Ovary (tissue), 3 donors: ENCODE measurements at regions not wholly inside any gene's neighbourhood (a gene's known extent, or its start where the extent isn't known, plus 50 kb on each side); places are given as distances from the start of the nearest gene placed in this dataset.

Source experiments
- EP300 ChIP-seq: sonication (generic); formaldehyde crosslinking; IDR thresholded peaks from one replicate; pipeline ENCODE4 v1.6.1; 2017; ENCODE audit warnings: antibody characterized with exemption
- TF ChIP-seq, protein P1 (sequence below), 3 donors: fragments of 450-650 bp in 2 of 3; fragments of 200-600 bp in 1 of 3; IDR thresholded peaks; one replicate each; pipeline versions ENCODE4 v1.5.1 to v1.8.0; 2016 to 2022; ENCODE audit warnings: antibody characterized with exemption in 3 of 3, mild to moderate bottlenecking in 1 of 3
- donor health status: DM: no; HTN: no; CAD: no.

GRCh38 chr7:97377713-97378112, 260.2 kb downstream of the SDHAF3 start:
- TF ChIP-seq, protein P1, sequence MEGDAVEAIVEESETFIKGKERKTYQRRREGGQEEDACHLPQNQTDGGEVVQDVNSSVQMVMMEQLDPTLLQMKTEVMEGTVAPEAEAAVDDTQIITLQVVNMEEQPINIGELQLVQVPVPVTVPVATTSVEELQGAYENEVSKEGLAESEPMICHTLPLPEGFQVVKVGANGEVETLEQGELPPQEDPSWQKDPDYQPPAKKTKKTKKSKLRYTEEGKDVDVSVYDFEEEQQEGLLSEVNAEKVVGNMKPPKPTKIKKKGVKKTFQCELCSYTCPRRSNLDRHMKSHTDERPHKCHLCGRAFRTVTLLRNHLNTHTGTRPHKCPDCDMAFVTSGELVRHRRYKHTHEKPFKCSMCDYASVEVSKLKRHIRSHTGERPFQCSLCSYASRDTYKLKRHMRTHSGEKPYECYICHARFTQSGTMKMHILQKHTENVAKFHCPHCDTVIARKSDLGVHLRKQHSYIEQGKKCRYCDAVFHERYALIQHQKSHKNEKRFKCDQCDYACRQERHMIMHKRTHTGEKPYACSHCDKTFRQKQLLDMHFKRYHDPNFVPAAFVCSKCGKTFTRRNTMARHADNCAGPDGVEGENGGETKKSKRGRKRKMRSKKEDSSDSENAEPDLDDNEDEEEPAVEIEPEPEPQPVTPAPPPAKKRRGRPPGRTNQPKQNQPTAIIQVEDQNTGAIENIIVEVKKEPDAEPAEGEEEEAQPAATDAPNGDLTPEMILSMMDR (IDR thresholded peaks at IDR 0.05), result no peak
- TF ChIP-seq EP300, result no peak
